Fibroblast of lung (primary cell): ENCODE measurements at regions not wholly inside any gene's neighbourhood (a gene's known extent, or its start where the extent isn't known, plus 50 kb on each side); places are given as distances from the start of the nearest gene placed in this dataset.
A peak's percentile ranks its signal among the peaks of the same experiment; 100 is the strongest.

ENCODE experiments used
- DNase-seq, 2 donors: peaks; one replicate each; pipeline versions ENCODE4 v3.0.0 to v3.0.0-alpha.2; 2010; ENCODE audit warnings: low read depth in 2 of 2
- H2AFZ ChIP-seq: 2 replicates; pipeline ENCODE4 v1.5.1; 2012; ENCODE audit warnings: low read length, control low read depth, inconsistent platforms
- H3K27ac ChIP-seq: 2 replicates; pipeline ENCODE4 v1.5.1; 2011; ENCODE audit warnings: low read length, control low read depth; ENCODE audit not compliant: insufficient read depth
- H3K27me3 ChIP-seq: 2 replicates; pipeline ENCODE4 v1.5.1; 2011; ENCODE audit warnings: mild to moderate bottlenecking, low read length; ENCODE audit not compliant: control insufficient read depth, insufficient read depth
- H3K36me3 ChIP-seq: 2 replicates; pipeline ENCODE4 v1.5.1; 2011; ENCODE audit warnings: low read length; ENCODE audit not compliant: control insufficient read depth, insufficient read depth
- H3K4me1 ChIP-seq: 2 replicates; pipeline ENCODE4 v1.5.1; 2011; ENCODE audit warnings: low read length; ENCODE audit not compliant: control insufficient read depth, insufficient read depth; ENCODE audit errors: extremely low read depth
- H3K4me2 ChIP-seq: 2 replicates; pipeline ENCODE4 v1.5.1; 2011; ENCODE audit warnings: low read length, control low read depth; ENCODE audit not compliant: insufficient read depth; ENCODE audit errors: extremely low read depth
- H3K4me3 ChIP-seq, 4 experiments: fragments of 200-600 bp in 1 of 4; sonication (generic) in 1 of 4; replicated peaks in 1 of 4; 2 replicates each; pipeline ENCODE4 v1.5.1; 2011 to 2016; ENCODE audit warnings: low read length in 4 of 4, low read depth in 3 of 4, mild to moderate bottlenecking in 3 of 4, control low read depth in 2 of 4, inconsistent platforms in 1 of 4, mixed read lengths in 1 of 4; ENCODE audit not compliant: insufficient read depth in 1 of 4; ENCODE audit errors: control extremely low read depth in 1 of 4
- H3K79me2 ChIP-seq: 2 replicates; pipeline ENCODE4 v1.5.1; 2012; ENCODE audit warnings: mild to moderate bottlenecking, low read length, inconsistent platforms; ENCODE audit not compliant: control insufficient read depth, insufficient read depth
- H3K9ac ChIP-seq: 2 replicates; pipeline ENCODE4 v1.5.1; 2011; ENCODE audit warnings: mild to moderate bottlenecking, low read length, control low read depth; ENCODE audit not compliant: insufficient read depth
- H3K9me3 ChIP-seq: 2 replicates; pipeline ENCODE4 v1.5.1; 2012; ENCODE audit warnings: low read depth, low read length; ENCODE audit not compliant: control insufficient read depth, insufficient read depth
- H4K20me1 ChIP-seq: 2 replicates; pipeline ENCODE4 v1.5.1; 2011; ENCODE audit warnings: low read length; ENCODE audit not compliant: control insufficient read depth, insufficient read depth; ENCODE audit errors: extremely low read depth
- EZH2 ChIP-seq: IDR thresholded peaks from 2 replicates; pipeline ENCODE4 v1.5.1; 2012; ENCODE audit warnings: low read length, control low read depth, mild to moderate bottlenecking; ENCODE audit errors: missing control alignments
- TF ChIP-seq, protein P1 (sequence below), 2 donors: IDR thresholded peaks in 1 of 2; conservative IDR thresholded peaks in 1 of 2; 1 replicate in 1 of 2; 2 replicates in 1 of 2; pipeline ENCODE4 v1.5.1; 2011 to 2012; ENCODE audit warnings: low read length in 2 of 2, control low read depth in 1 of 2, inconsistent platforms in 1 of 2, low read depth in 1 of 2, mild to moderate bottlenecking in 1 of 2

DNA sequence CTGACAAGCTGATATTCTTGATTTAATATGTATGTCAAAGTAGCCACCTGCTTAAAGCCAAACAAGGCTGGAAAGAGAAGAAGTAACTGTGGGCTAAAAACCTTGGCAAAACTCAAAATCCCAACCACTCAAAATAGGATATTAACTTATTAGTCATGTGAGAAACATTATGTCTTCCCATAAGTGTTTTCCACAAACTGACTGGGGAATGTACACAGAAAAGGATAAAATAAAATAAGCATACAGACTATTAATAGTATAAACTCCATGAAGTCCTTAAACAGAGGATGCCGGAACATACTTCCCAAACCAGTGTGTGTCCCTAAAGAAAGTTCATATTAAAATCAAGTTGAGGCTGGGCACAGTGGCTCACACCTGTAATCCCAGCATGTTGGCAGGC is 263.7 kb upstream of the THBS1 start:
- Histone ChIP-seq H3K27ac (no peak overlapping the region), H3K79me2 (no peaks in the 10 kb centered on the region), H2AFZ (no peak overlapping the region), H3K4me3 (no peak overlapping the region), H3K4me1 (no peaks in the 10 kb centered on the region), H3K4me2 (no peak overlapping the region), H3K9ac (no peak overlapping the region), H4K20me1 (no peaks in the 10 kb centered on the region), H3K36me3 (no peaks in the 10 kb centered on the region), H3K9me3 (no peaks in the 10 kb centered on the region), H3K27me3 (no peaks in the 10 kb centered on the region)
- DNase-seq = peak; percentile 47 to 70
- no peak for TF ChIP-seq EZH2
- TF ChIP-seq, protein P1, sequence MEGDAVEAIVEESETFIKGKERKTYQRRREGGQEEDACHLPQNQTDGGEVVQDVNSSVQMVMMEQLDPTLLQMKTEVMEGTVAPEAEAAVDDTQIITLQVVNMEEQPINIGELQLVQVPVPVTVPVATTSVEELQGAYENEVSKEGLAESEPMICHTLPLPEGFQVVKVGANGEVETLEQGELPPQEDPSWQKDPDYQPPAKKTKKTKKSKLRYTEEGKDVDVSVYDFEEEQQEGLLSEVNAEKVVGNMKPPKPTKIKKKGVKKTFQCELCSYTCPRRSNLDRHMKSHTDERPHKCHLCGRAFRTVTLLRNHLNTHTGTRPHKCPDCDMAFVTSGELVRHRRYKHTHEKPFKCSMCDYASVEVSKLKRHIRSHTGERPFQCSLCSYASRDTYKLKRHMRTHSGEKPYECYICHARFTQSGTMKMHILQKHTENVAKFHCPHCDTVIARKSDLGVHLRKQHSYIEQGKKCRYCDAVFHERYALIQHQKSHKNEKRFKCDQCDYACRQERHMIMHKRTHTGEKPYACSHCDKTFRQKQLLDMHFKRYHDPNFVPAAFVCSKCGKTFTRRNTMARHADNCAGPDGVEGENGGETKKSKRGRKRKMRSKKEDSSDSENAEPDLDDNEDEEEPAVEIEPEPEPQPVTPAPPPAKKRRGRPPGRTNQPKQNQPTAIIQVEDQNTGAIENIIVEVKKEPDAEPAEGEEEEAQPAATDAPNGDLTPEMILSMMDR (conservative IDR thresholded peaks at IDR 0.05 in 1 of 2, IDR thresholded peaks at IDR 0.05 in 1 of 2; ENCODE audit: low read depth in 1 of 2, low read length in 2 of 2) = no peak

DNA sequence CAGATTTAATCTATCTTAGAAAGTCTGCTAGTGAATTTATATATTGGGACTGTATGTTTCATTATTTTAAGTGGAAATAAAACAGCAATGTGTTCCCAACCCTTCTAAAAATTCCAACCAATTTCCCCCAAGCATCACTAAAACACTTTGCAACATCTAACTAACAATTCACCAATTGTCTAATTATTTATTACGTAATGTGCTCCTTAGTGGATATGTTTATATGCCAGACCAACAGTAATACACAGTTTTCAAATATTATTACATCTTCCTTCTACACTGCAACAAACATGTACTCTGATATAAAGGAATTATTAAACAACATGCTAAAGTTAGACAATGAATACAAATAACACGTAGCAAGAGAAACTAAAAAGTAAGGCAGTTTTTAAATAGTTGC is 262.6 kb upstream of the THBS1 start:
- Histone ChIP-seq H3K4me3 (no peak overlapping the region), H3K9me3 (no peaks in the 10 kb centered on the region), H3K27ac (no peak overlapping the region), H3K79me2 (no peaks in the 10 kb centered on the region), H3K4me1 (no peaks in the 10 kb centered on the region), H3K9ac (no peak overlapping the region), H3K4me2 (no peak overlapping the region), H4K20me1 (no peaks in the 10 kb centered on the region), H3K36me3 (no peaks in the 10 kb centered on the region), H3K27me3 (no peaks in the 10 kb centered on the region), H2AFZ (no peak overlapping the region)
- TF ChIP-seq, protein P1 (conservative IDR thresholded peaks at IDR 0.05 in 1 of 2, IDR thresholded peaks at IDR 0.05 in 1 of 2; ENCODE audit: low read depth in 1 of 2, low read length in 2 of 2) = no peak
- TF ChIP-seq EZH2 = no peak
- no peak for DNase-seq

DNA sequence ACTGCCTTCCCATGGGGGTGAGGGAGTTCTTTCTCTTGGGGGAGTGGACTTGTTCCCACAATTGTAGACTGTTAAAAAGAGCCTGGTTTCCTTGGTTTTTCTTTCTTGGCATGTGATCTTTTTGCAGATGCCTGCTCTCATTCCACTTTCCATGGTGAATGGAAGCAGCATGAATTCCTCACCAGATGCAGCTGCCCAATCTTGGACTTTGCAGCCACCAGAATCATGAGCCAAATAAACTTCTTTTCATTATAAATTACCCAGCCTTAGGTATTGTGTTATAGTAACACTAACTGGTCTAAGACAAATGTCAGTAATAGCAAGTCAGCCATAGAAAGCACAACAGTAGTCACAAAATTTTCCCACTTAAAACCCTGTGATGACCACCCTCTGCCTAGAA is 260.5 kb upstream of the THBS1 start:
- no peak overlapping the region for H3K4me3 ChIP-seq
- H3K9me3 ChIP-seq = no peaks in the 10 kb centered on the region
- no peaks in the 10 kb centered on the region for H3K36me3 ChIP-seq
- H3K27me3 ChIP-seq = no peaks in the 10 kb centered on the region
- TF ChIP-seq, protein P1 (conservative IDR thresholded peaks at IDR 0.05 in 1 of 2, IDR thresholded peaks at IDR 0.05 in 1 of 2; ENCODE audit: low read depth in 1 of 2, low read length in 2 of 2) = no peak
- no peak for TF ChIP-seq EZH2
- no peak overlapping the region for H3K27ac ChIP-seq
- H2AFZ ChIP-seq = no peak overlapping the region
- H4K20me1 ChIP-seq = no peaks in the 10 kb centered on the region
- no peak overlapping the region for H3K4me2 ChIP-seq
- H3K9ac ChIP-seq = no peak overlapping the region
- H3K79me2 ChIP-seq = no peaks in the 10 kb centered on the region
- peak in 1 of 2 donors; percentile 38 for DNase-seq
- H3K4me1 ChIP-seq = no peaks in the 10 kb centered on the region
